Activated B cell treated with CpG ODN at 0.5 μM for 24 hours (primary cell): ENCODE measurements at regions not wholly inside any gene's neighbourhood (a gene's known extent, or its start where the extent isn't known, plus 50 kb on each side); places are given as distances from the start of the nearest gene placed in this dataset.

Experiments
- ATAC-seq: fragments of 200-7000 bp; cut with Tn5 transposase; one replicate; pipeline ENCODE4 v1.10.0; 2021; ENCODE audit warnings: low read depth, mild to moderate bottlenecking, moderate library complexity
- CTCF ChIA-PET: fragments of 350-600 bp; sonication (Branson Sonifier 250); formaldehyde crosslinking; loops from one replicate; lab custom pipeline; 2021; ENCODE audit warnings: antibody characterized with exemption; lab: Charles Lee
- POLR2A ChIA-PET: fragments of 350-600 bp; sonication (Branson Sonifier 250); formaldehyde crosslinking; loops from one replicate; lab custom pipeline; 2021; ENCODE audit warnings: antibody characterized with exemption; lab: Charles Lee
- DNase-seq: peaks from one replicate; pipeline ENCODE4 v3.0.0; 2022
- H3K27ac Mint-ChIP-seq: one replicate; pipeline ENCODE4 v1.8.0; 2020; ENCODE audit warnings: mixed read lengths
- H3K27me3 Mint-ChIP-seq: one replicate; pipeline ENCODE4 v1.8.0; 2021; ENCODE audit warnings: mixed read lengths
- H3K36me3 Mint-ChIP-seq: one replicate; pipeline ENCODE4 v1.8.0; 2021; ENCODE audit warnings: low read depth, mixed read lengths
- H3K4me1 Mint-ChIP-seq: one replicate; pipeline ENCODE4 v1.8.0; 2021; ENCODE audit warnings: mixed read lengths
- H3K4me3 Mint-ChIP-seq: one replicate; pipeline ENCODE4 v1.8.0; 2020; ENCODE audit warnings: mild to moderate bottlenecking, mixed read lengths
- H3K9me3 Mint-ChIP-seq: one replicate; pipeline ENCODE4 v1.8.0; 2020; ENCODE audit warnings: mixed read lengths
- intact Hi-C: fragments of 100-400 bp; cut with micrococcal nuclease; formaldehyde crosslinking; loops from one replicate; pipeline ENCODE4 v1.15.1; 2024
- TF ChIP-seq, protein P1 (sequence below): fragments of 200-600 bp; IDR thresholded peaks from one replicate; pipeline ENCODE4 v1.8.0; 2022; ENCODE audit warnings: antibody characterized with exemption, mild to moderate bottlenecking

DNA sequence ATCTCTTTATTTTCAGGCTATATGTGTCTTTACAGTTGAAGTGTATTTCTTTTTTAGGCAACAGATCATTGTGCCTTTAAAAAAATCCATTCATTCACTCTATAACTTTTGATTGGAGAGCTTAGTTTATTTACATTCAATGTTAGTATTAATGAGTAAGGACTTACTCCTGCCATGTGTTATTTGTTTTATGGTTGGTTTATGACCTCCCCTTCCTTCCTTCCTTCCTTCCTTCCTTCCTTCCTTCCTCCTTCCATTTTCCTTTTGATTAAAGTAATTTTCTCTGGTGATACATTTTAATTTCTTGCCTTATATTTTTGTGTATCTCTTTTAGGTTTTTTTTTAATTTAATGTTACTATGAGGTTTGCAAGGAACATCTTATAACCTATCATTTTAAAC, 1005.3 kb upstream of the EPHA7 start:
- no peaks in the 10 kb centered on the region for H3K27me3 Mint-ChIP-seq
- no peak for ATAC-seq
- no peaks in the 10 kb centered on the region for H3K36me3 Mint-ChIP-seq
- no peaks in the 10 kb centered on the region for H3K4me1 Mint-ChIP-seq
- DNase-seq, result no peak
- H3K9me3 Mint-ChIP-seq, result peaks cover 6% of the 10 kb centered on the region
- ChIA-PET CTCF (no interaction called here), POLR2A (no interaction called here)
- H3K4me3 Mint-ChIP-seq, result no peak overlapping the region
- H3K27ac Mint-ChIP-seq, result no peak overlapping the region
- intact Hi-C loops, result no loop called here
- TF ChIP-seq, protein P1, sequence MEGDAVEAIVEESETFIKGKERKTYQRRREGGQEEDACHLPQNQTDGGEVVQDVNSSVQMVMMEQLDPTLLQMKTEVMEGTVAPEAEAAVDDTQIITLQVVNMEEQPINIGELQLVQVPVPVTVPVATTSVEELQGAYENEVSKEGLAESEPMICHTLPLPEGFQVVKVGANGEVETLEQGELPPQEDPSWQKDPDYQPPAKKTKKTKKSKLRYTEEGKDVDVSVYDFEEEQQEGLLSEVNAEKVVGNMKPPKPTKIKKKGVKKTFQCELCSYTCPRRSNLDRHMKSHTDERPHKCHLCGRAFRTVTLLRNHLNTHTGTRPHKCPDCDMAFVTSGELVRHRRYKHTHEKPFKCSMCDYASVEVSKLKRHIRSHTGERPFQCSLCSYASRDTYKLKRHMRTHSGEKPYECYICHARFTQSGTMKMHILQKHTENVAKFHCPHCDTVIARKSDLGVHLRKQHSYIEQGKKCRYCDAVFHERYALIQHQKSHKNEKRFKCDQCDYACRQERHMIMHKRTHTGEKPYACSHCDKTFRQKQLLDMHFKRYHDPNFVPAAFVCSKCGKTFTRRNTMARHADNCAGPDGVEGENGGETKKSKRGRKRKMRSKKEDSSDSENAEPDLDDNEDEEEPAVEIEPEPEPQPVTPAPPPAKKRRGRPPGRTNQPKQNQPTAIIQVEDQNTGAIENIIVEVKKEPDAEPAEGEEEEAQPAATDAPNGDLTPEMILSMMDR, result no peak

DNA sequence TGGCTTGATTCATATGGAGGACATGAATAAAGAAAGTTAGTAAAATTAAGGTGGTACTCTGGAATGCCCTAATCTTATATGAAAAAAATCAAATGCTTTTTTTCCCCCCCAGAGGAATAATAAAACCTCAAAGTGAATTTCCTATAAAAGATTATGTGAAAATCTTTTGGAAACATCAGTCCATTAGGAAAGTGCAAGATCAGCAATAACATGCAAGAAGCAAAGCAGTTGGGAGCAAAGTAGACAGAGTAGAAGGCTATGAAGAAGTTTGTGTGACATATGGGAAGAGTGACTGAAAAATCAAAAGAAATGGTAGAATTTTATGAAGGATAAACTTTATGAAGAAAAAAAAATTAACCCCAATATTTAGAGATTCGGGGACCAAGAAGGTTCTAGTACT, 998.0 kb upstream of the EPHA7 start:
- Mint-ChIP-seq H3K27ac (no peak overlapping the region), H3K4me3 (no peak overlapping the region), H3K36me3 (no peaks in the 10 kb centered on the region), H3K9me3 (peaks cover 5% of the 10 kb centered on the region), H3K4me1 (no peaks in the 10 kb centered on the region), H3K27me3 (no peaks in the 10 kb centered on the region)
- intact Hi-C loops, result no loop called here
- POLR2A ChIA-PET, result no interaction called here
- TF ChIP-seq, protein P1, result no peak
- CTCF ChIA-PET, result no interaction called here
- ATAC-seq (no peak), DNase-seq (no peak)

DNA sequence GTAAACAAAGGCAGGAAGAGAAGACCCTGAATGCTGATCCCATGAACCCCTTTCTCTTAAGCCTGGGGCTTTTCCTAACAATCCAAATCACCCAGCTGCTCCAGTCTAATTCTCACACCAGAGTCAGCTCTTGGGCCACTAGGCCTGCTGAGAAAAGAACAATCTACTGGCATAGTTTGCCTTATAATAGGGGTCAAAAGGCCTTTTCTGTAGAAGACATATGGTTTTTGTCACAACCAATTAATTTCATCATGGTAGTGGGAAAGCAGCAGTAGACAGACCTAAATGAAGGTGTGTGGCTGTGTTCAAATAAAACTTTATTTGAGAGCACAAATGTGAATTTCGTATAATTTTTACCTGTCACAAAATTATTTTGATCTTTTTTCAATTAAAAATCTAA, 994.7 kb upstream of the EPHA7 start:
- ATAC-seq (no peak), DNase-seq (no peak)
- ChIA-PET CTCF (no interaction called here), POLR2A (no interaction called here)
- H3K4me3 Mint-ChIP-seq, result no peak overlapping the region
- intact Hi-C loops, result no loop called here
- TF ChIP-seq, protein P1, result no peak
- no peaks in the 10 kb centered on the region for H3K4me1 Mint-ChIP-seq
- no peaks in the 10 kb centered on the region for H3K27me3 Mint-ChIP-seq
- no peaks in the 10 kb centered on the region for H3K9me3 Mint-ChIP-seq
- H3K36me3 Mint-ChIP-seq, result no peaks in the 10 kb centered on the region
- H3K27ac Mint-ChIP-seq, result no peak overlapping the region

DNA sequence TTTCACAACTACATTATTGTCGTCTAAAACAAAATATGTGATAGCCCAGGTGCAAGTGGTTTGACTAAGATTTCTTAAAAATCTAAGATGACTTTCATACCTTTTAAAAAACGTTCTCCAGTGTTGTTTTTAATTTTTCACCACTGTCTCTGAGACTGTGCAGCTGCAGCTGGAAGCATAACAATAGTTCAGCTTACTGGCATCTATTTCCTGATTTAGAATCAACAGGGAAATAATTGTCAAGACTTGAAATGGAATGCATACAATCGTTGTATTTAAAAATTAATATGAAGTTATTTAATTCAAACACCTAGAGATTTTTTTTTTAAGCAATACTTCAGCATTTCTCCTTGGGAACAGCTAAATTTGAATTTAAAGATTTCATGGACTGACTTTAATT, 982.0 kb upstream of the EPHA7 start:
- no peak overlapping the region for H3K27ac Mint-ChIP-seq
- ChIA-PET CTCF (no interaction called here), POLR2A (no interaction called here)
- H3K27me3 Mint-ChIP-seq, result no peaks in the 10 kb centered on the region
- H3K36me3 Mint-ChIP-seq, result no peaks in the 10 kb centered on the region
- intact Hi-C loops, result no loop called here
- TF ChIP-seq, protein P1, result no peak
- H3K4me3 Mint-ChIP-seq, result no peak overlapping the region
- no peaks in the 10 kb centered on the region for H3K9me3 Mint-ChIP-seq
- ATAC-seq (no peak), DNase-seq (no peak)
- no peaks in the 10 kb centered on the region for H3K4me1 Mint-ChIP-seq

DNA sequence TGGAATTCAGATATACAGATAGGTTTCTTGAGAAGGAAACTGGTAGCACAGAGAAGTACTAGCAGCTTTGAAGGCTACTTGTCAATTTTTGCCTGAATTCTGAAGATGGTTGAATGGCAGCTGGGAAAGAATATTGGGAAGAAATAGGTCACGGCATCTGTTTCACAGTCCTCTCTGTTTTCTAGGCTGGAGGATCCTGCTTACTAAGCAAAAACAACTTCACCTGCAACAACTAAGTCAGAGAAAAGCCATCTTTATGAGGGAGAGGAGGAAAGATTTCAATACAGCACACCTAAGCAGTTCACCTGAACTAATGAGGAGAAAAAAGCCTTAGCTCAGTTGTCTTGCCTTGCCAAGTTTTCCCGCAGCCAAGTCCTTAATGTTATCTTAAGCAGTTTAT, 975.5 kb upstream of the EPHA7 start:
- POLR2A ChIA-PET, result no interaction called here

More for the DNA sequence above, 975.5 kb upstream of the EPHA7 start:
- no peak overlapping the region for H3K27ac Mint-ChIP-seq
- no peaks in the 10 kb centered on the region for H3K4me1 Mint-ChIP-seq
- H3K9me3 Mint-ChIP-seq, result no peaks in the 10 kb centered on the region
- TF ChIP-seq, protein P1, result no peak
- intact Hi-C loops, result no loop called here
- ATAC-seq, result no peak
- no peaks in the 10 kb centered on the region for H3K36me3 Mint-ChIP-seq
- CTCF ChIA-PET, result no interaction called here
- no peak overlapping the region for H3K4me3 Mint-ChIP-seq
- DNase-seq, result no peak
- no peaks in the 10 kb centered on the region for H3K27me3 Mint-ChIP-seq
